Breast epithelium (tissue), 3 donors: ENCODE measurements at regions not wholly inside any gene's neighbourhood (a gene's known extent, or its start where the extent isn't known, plus 50 kb on each side); places are given as distances from the start of the nearest gene placed in this dataset.
"Not testable (repeated sequence)": the region's sequence is repeated elsewhere in the genome, so short reads cannot be mapped to it uniquely, and the experiment has no call there.

ENCODE experiments used
- CTCF ChIP-seq, 3 donors: fragments of 450-650 bp; IDR thresholded peaks; one replicate each; pipeline ENCODE4 v1.5.1; 2016 to 2017; ENCODE audit warnings: antibody characterized with exemption in 3 of 3, mild to moderate bottlenecking in 3 of 3, moderate library complexity in 3 of 3
- POLR2A ChIP-seq: fragments of 450-650 bp; IDR thresholded peaks from one replicate; pipeline ENCODE4 v1.6.1; 2016; ENCODE audit warnings: antibody characterized with exemption, mild to moderate bottlenecking, moderate library complexity

GRCh38 chr2:87630892-87631291 lies 117.0 kb upstream of the PLGLB2 start:
- TF ChIP-seq POLR2A; CTCF (IDR thresholded peaks at IDR 0.05): not testable (repeated sequence)
